ENCODE measurements at regions not wholly inside any gene's neighbourhood (a gene's known extent, or its start where the extent isn't known, plus 50 kb on each side); places are given as distances from the start of the nearest gene placed in this dataset.

- Histone ChIP-seq H3K9me3 (ENCODE audit: low read length) (no peaks in the 10 kb centered on the region), H3K36me3 (ENCODE audit: low read depth, low read length) (no peaks in the 10 kb centered on the region), H3K4me2 (ENCODE audit: low read length) (peak overlapping the region; percentile 75), H4K20me1 (ENCODE audit: low read length) (no peaks in the 10 kb centered on the region), H3K79me2 (ENCODE audit: low read length) (no peaks in the 10 kb centered on the region), H3K9me2 (replicated peaks; ENCODE audit: low read length) (no peaks in the 10 kb centered on the region), H3K9ac (ENCODE audit: low read length) (no peak overlapping the region), H3K27ac (ENCODE audit: low read length) (peak overlapping the region; percentile 43), H3K4me3 (ENCODE audit: low read length) (peak overlapping the region; percentile 43), H2AFZ (ENCODE audit: low read length) (0 out of 2 replicates have a peak overlapping the region, but pooled peaks have one; percentile 1), H3F3A (ENCODE audit: low read length, unreplicated experiment) (no peaks in the 10 kb centered on the region), H3K4me1 (ENCODE audit: insufficient read depth, low read length) (peaks cover 12% of the 10 kb centered on the region), H3K27me3 (ENCODE audit: low read length) (no peaks in the 10 kb centered on the region)
- no peak for TF ChIP-seq EZH2 (IDR thresholded peaks at IDR 0.05; ENCODE audit: low read length, unreplicated experiment)
- no peak for TF ChIP-seq EZH2phosphoT487 (IDR thresholded peaks at IDR 0.05; ENCODE audit: borderline replicate concordance, low read length)
- TF ChIP-seq, protein P1, sequence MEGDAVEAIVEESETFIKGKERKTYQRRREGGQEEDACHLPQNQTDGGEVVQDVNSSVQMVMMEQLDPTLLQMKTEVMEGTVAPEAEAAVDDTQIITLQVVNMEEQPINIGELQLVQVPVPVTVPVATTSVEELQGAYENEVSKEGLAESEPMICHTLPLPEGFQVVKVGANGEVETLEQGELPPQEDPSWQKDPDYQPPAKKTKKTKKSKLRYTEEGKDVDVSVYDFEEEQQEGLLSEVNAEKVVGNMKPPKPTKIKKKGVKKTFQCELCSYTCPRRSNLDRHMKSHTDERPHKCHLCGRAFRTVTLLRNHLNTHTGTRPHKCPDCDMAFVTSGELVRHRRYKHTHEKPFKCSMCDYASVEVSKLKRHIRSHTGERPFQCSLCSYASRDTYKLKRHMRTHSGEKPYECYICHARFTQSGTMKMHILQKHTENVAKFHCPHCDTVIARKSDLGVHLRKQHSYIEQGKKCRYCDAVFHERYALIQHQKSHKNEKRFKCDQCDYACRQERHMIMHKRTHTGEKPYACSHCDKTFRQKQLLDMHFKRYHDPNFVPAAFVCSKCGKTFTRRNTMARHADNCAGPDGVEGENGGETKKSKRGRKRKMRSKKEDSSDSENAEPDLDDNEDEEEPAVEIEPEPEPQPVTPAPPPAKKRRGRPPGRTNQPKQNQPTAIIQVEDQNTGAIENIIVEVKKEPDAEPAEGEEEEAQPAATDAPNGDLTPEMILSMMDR (conservative IDR thresholded peaks at IDR 0.05; ENCODE audit: low read depth, low read length): no peak
- POLR2A ChIA-PET (ENCODE audit: unreplicated experiment): interaction anchor here (0.7 kb wide), 1 partner anchor 45 kb away, joined by 7 read pairs; no protein-coding TSS in a partner anchor
- ATAC-seq (peak; percentile 90), DNase-seq (peak; percentile 81)
- intact Hi-C loops (cut with micrococcal nuclease): no loop called here
- BruUV-seq (replicated peaks): no TSS peak
- CTCF ChIA-PET: no interaction called here
These were observed 1418.2 kb downstream of the AACS start for GRCh38 chr12:126483145-126484068.

DNA sequence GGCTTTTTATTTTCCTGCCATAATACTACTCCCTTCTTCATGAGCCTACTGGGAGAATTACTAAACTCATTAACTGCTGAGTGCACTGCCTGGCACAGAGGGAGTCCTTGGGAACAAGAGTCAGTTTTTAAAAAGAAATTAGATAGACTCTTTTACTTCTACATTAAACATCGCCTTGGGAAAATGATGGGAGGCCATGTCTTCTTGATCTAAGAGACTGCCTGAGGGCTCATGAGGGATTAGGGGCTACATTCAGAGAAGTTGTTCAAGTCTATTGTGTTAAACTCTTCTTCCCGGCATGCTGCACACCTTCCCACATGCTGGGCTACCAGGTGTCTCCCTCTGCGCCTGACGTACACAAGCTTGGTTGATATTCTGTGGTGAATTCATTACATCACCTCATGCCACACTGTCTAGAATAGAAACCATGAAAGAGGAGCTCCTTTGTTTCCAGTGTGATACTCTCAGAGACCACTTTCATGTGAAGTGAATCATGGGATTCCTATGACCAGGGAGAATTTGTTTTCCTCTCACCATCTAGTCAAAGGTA is 1422.3 kb downstream of the AACS start:
- no peak overlapping the region for H3K27ac ChIP-seq (ENCODE audit: low read length)
- no peaks in the 10 kb centered on the region for H3K36me3 ChIP-seq (ENCODE audit: low read depth, low read length)
- no peaks in the 10 kb centered on the region for H3K9me3 ChIP-seq (ENCODE audit: low read length)
- no peaks in the 10 kb centered on the region for H3F3A ChIP-seq (ENCODE audit: low read length, unreplicated experiment)
- no peak overlapping the region for H3K9ac ChIP-seq (ENCODE audit: low read length)
- ChIA-PET POLR2A (ENCODE audit: unreplicated experiment) (no interaction called here), CTCF (no interaction called here)
- BruUV-seq (replicated peaks): no TSS peak
- no peak overlapping the region for H3K4me2 ChIP-seq (ENCODE audit: low read length)
- ATAC-seq (no peak), DNase-seq (no peak)
- H3K27me3 ChIP-seq (ENCODE audit: low read length): no peaks in the 10 kb centered on the region
- TF ChIP-seq, protein P1 (conservative IDR thresholded peaks at IDR 0.05; ENCODE audit: low read depth, low read length): no peak
- TF ChIP-seq EZH2phosphoT487 (IDR thresholded peaks at IDR 0.05; ENCODE audit: borderline replicate concordance, low read length): no peak
- no peak for TF ChIP-seq EZH2 (IDR thresholded peaks at IDR 0.05; ENCODE audit: low read length, unreplicated experiment)
- no peaks in the 10 kb centered on the region for H4K20me1 ChIP-seq (ENCODE audit: low read length)
- no peak overlapping the region for H3K4me3 ChIP-seq (ENCODE audit: low read length)
- intact Hi-C loops (cut with micrococcal nuclease): no loop called here
- no peaks in the 10 kb centered on the region for H3K9me2 ChIP-seq (replicated peaks; ENCODE audit: low read length)
- H2AFZ ChIP-seq (ENCODE audit: low read length): no peak overlapping the region
- H3K4me1 ChIP-seq (ENCODE audit: insufficient read depth, low read length): peaks cover 12% of the 10 kb centered on the region
- no peaks in the 10 kb centered on the region for H3K79me2 ChIP-seq (ENCODE audit: low read length)

- Histone ChIP-seq H4K20me1 (ENCODE audit: low read length) (no peaks in the 10 kb centered on the region), H3K27ac (ENCODE audit: low read length) (no peak overlapping the region), H3K27me3 (ENCODE audit: low read length) (no peaks in the 10 kb centered on the region), H3K9me3 (ENCODE audit: low read length) (no peaks in the 10 kb centered on the region), H3K9me2 (replicated peaks; ENCODE audit: low read length) (no peaks in the 10 kb centered on the region), H3K4me2 (ENCODE audit: low read length) (no peak overlapping the region), H3K4me1 (ENCODE audit: insufficient read depth, low read length) (peaks cover 5% of the 10 kb centered on the region; the same call in 1 of the 2 replicates), H3K79me2 (ENCODE audit: low read length) (no peaks in the 10 kb centered on the region), H3K36me3 (ENCODE audit: low read depth, low read length) (no peaks in the 10 kb centered on the region), H3K9ac (ENCODE audit: low read length) (no peak overlapping the region), H2AFZ (ENCODE audit: low read length) (no peak overlapping the region), H3F3A (ENCODE audit: low read length, unreplicated experiment) (no peaks in the 10 kb centered on the region), H3K4me3 (ENCODE audit: low read length) (no peak overlapping the region)
- no peak for TF ChIP-seq EZH2phosphoT487 (IDR thresholded peaks at IDR 0.05; ENCODE audit: borderline replicate concordance, low read length)
- no peak for TF ChIP-seq EZH2 (IDR thresholded peaks at IDR 0.05; ENCODE audit: low read length, unreplicated experiment)
- TF ChIP-seq, protein P1 (conservative IDR thresholded peaks at IDR 0.05; ENCODE audit: low read depth, low read length): no peak
- CTCF ChIA-PET: no interaction called here
- POLR2A ChIA-PET (ENCODE audit: unreplicated experiment): no interaction called here
- DNase-seq (no peak), ATAC-seq (no peak)
- intact Hi-C loops (cut with micrococcal nuclease): no loop called here
- no TSS peak for BruUV-seq (replicated peaks)
These were observed 1423.6 kb downstream of the AACS start for GRCh38 chr12:126488806-126489205.

Measured in PC-3 (cell line).